Stimulated activated CD4-positive, alpha-beta T cell treated with anti-CD3 and anti-CD28 coated beads, Interleukin-15, amount 100 ng/mL, for 24 hours (primary cell): ENCODE measurements at regions not wholly inside any gene's neighbourhood (a gene's known extent, or its start where the extent isn't known, plus 50 kb on each side); places are given as distances from the start of the nearest gene placed in this dataset.
"Not testable (repeated sequence)": the region's sequence is repeated elsewhere in the genome, so short reads cannot be mapped to it uniquely, and the experiment has no call there.

Experiments
- DNase-seq: peaks from one replicate; pipeline ENCODE4 v3.0.0-alpha.2; 2020

DNA sequence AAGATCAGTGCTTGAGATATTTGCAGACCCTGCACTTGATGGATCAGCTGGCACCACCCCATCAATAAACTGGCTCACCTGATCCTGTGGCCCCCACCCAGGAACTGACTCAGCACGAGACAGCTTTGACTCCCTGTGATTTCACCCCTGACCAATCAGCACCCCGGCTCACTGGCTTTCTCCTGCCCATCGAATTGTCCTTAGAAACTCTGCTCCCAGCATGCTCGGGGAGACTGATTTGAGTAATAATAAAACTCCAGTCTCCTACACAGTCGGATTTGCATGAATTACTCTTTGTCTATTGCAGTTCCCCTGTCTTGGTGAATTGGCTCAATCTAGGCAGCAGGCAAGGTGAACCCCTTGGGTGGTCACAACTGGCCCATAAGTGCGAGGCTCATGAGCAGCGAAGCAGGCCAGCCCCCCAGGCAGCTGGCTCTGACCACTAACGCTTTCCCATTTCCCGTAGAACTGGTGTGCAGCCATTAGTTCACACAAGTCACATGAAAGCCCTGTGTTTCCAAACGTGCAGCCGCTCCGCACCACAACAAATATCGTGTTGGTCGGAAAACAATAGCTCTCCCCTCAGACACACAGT, 79.6 kb downstream of the RSPH3 start:
- no peak for DNase-seq

DNA sequence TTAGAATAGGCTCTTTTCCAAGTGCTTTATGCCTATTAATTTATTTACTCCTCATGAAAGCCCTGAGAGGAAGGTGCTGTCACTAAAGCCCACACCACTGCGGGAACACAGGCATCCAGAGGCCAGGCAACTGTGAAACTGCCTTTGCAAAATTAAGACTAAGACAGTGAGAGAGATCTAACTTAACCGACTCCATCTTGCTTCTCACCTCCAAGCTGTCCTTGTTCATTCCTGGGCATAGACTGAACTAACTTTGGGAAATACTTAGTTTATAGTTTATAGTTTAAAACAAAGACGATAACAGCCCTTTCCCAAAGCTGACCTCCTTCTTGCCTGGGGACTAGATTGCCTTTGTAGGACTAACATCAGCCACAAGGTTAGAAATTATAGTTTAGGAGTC, 80.1 kb downstream of the RSPH3 start:
- DNase-seq = no peak

DNA sequence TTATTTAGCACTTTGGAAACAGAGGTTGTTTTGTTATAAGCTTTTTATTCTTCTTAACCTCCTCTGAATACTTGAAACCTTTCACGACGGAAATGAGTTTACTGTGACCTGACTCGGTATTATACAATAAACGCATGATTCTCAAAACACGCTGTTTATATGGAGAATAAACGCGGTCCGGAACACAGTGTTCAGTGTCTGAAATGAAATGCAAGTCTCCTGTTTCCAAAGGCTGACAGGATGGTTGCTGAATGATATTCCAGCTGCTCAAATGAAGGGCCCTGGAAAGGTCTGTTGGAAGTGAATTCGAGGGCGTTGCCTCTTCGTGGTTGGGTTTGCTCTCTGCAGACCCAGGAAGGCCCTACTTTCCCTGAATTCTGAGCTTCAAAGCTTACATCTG, 83.4 kb downstream of the RSPH3 start:
- DNase-seq = no peak

DNA sequence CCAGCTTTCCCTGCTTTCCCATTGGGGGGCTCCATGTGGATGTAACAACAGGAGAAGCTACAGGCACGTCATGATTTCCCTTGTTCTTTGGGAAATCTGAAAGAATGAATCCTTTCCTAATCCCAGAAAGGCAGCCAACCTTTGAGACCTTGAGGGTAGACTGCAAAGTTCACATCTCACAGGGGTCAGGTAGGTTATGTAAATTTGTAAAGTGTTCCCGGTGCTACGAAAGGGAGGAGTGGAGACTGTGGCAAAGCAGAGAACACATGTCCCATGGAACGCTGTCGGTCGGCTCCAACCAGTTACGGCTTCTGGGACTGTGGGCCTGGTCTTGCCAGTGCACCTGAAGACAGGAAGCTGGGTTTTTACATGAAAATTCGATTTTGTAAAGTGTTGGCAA, 85.1 kb downstream of the RSPH3 start:
- DNase-seq = no peak

DNA sequence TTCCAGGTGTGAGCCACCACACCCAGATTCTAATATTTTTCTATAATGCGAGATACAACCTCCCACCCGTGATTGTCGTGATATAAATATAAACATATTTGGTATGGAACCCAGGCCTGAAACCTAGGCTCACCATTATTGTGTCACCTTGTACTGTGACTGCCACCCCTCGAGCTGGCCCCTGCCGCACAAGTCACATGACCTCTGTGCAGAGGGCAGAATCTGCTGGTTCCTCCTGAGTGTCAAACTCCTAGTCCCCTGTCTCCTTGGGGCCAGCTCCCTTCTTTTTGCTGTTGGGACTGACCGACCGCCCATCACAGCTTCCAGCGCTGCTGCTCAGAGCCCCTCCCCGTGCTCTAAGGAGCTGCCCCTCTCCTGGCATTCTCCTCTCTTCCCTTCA, 86.4 kb downstream of the RSPH3 start:
- DNase-seq = no peak

DNA sequence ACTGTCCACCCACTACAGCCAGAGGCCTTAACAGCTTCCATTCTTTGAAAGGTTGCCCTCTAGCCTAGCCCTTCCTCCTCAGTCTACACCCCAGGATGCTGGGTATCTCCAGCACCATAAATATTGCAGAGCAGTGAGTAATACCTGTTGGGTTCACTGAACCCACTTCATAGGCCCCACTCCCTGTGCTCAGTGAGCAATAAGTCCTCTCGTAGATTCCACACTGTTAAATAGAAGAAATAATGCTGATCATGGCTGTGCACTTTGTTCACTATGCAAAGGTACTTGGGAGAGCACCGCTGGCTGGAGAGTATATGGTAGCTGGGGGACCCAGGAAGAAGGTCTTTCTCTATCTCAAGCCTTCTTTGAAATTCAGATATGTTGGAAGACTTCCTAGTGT, 87.3 kb downstream of the RSPH3 start:
- no peak for DNase-seq

DNA sequence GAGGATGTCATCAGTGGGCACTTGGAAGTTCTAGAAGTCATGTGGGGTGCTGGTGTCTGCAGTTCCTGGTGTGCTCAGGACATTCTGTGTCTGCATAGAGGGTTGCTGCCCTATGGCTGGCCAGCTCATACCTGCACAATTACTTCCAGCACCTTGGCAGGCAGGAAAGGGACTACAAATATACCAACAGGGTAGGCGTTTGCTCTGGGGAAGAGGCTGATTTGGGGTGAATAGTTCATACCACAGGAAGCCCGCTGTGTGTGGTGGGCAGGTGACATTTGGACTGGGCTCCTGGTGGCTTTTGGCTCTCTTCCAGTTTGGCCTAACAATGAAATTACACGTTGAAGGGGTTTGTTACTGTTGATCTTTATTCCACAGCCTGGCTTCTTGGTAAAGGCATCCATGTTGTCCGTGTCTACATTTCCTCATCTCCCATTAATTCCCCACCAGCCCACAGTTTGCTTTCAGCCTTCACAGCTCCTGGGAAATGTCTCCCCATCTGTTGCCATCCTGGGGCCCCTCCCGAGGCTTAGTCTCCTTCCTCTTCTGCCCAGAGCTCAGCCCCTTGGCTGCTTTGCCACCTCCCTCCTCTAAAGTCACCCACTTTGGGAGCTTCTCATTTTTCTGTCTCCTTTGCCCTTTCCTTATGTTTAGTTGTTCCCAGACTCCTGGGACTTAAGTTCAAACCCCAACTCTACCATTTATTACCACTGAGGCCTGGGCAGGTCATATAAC, 88.1 kb downstream of the RSPH3 start:
- peak; percentile 30 for DNase-seq

DNA sequence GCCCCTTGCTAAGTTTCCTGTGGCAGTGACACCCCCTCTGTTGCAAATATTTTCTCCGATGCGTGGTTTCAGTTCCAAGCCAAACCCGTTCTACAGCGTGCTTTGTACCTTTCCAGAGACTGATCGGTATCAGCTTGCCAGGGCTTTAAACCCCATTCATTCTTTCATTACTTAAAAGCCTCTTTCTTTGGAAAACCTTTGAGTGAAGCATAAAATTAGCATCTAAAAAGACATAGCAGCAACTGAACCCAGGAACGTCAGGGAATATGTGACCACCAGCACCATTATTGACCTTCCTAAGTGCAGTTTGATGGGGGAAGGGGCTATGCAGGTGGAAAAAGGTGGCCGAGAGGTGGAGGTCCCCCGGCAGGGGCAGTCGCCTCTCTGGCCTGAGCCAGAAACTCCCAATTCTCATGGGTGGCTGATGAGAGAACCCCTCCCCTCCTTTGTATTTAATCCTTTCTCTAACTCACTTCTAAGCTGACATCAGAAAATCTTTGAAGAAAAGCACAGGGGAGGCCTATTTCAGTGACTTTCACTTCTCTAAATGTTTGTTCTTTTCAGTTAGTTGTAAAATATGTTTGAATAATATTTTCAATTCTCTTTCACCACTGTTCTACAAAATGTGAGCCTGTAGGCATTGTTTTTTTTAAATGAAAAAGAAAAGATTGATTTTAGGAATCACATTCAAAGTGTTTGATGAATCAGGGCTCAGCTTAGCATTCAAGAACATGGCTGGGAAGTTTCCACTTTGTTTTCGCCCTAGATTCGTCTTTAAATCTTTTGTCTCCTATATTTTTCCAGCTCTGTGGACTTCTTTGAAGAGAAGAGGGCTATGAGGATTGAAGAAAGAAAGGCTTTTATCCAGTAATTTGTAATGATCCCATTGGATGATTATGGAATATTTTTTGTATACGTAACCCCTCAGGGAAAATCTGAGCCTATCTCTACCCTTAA, 89.2 kb downstream of the RSPH3 start:
- DNase-seq = peak; percentile 26

DNA sequence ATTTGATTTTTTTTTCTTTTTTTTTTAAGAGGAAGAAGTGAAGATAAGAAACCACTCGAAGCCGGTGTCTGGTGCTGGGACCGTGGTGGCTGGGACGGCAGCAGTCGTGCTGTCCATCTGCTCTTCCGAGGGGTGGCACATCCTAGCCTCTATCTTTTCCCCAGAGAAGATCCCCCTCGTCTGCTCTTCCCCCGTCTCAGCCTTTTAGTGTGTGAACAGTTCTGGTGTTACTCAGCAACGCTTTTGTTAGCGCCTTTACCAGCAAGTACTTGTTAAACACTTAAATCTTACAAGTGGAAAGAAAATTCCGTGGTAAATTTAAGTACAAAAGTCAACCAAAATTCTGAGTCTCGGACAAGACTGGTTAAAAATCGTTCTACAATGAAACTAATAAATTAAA, 90.1 kb downstream of the RSPH3 start:
- no peak for DNase-seq

DNA sequence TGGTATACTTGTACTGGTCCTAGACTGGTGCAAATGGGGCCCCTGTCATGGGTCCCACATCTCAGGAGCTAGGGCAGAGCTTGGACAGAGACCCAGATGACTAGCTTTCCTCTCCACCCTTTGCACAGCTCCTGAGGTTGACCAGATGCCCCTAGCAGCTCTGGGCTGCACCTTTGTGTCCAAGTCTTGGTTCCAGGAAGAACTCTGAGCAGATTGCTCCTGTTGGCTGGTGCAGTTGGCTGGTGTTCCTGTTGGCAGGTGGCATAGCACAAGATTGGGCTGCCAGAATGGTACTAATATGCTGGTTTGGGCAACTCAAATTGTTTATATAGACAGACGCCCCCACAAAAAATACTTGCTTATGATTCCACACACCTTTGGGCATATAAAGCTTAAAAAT, 89.4 kb upstream of the EZR start:
- DNase-seq = no peak

DNA sequence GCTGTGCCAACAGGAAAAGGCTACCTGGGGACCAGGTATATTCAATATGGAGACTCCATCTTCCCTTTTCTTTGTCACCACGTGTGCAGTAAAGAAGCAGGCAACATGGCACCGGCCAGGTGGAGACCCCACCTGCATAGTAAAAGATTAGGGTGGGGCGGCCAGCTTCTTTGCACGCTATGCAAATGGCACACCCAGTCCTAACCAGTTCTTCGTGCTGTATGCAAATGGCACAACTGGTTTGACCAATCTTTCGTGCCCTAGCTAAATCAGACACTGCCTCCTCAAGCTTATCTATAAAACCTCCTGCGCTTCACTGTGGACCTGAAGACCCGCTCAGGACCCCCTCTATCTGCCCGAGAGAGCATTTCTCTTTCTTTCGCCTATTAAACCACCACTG, 88.8 kb upstream of the EZR start:
- no peak for DNase-seq

DNA sequence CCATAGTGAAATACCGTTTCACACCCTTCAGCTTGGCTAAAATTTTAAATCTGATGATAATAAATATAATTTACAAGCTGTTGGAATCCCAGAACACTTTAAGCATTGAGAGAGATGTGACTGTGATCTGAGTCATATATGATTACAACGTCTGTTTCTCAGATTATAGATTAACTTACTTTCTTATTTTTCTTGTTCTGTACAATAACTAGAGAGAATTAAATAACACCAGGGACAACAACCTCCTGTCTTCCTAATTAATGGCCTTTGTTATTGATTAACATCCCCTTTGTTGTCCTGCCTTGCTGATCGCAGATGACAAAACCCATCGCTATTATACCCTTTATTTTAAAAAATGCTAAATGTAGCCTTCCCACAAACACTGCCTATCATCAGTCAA, 87.8 kb upstream of the EZR start:
- no peak for DNase-seq

DNA sequence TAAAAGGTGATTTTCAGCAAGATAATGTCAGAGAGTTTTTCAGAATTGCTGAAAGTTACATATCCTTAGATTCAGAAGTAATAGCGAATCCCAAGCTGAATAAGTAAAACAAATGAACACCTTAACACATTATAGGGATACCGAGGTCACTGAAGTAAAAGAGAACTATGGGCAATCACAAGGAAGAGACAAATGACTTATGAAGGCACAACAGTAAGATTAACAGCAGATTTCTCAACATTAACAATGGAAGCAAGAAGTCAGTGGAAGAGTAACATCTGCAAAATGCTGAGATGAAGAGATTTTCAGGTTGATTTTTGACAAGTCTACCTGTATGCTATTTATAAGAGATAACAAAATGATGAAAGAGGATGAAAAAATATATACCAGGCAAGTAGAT, 86.1 kb upstream of the EZR start:
- DNase-seq = no peak

DNA sequence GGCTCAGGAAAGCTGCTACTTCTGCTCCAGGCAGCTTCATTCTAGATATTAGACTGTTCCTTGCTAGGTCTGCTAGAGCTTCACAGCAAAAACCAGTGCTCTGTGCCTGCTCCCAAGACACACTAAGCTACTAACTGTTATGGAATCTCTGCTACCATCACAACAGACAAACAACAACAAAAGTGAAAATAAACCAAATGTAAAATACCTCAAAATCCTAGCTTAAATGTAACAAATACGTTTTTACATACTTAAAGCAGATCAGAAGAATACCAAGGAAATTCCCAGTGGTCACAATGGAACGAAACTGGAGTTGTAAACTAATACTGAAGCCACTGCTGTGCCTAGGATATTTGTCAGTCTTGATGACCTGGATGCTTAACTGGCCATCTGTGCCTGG, 84.6 kb upstream of the EZR start:
- DNase-seq = no peak

DNA sequence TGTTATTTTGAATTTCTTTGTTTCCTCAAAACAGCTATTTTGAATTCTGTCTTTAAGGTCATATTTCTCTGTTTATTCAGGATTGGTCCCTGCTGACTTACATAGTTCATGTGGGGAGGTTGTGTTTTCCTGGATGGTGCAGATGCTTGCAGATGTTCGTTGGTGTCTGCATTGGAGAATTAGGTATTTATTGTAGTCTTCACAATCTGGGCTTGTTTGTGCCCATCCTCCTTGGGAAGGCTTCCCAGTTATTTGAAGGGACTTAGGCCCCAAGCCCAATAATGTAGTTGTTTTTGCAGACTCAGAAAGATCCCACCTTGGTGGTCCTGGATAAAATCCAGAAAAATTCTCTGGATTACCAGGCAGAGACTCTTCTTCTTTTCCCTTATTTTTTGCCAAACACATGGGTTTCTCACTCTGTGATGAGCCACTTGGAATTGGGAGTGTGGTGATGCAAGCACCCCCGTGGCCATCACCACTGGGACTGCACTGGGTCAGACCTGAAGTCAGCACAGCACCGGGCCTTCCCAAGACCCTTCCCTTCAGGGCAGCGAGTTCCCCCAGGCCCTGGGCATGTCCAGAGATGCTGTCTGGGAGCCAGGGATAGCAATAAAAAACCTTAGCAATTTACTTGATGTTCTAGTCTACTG, 81.6 kb upstream of the EZR start:
- no peak for DNase-seq

DNA sequence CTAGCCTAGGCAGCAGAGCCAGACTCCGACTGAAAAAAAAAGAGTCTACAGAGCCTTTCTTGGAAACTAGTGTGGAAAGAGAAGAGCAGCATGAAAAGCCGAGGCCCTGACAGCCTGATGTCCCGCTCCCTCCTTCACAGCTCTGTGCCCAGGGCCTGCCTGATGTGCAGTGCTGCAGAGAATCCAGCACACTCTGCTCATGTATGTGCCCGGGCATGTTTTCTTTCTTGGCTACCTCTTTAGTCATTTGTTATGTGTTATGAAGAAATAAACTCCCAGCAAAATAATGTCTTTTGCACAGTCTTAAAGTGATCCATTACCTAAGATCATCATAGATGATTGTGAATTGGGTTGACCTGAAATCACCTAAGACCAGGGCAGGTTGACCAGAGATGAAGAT, 78.1 kb upstream of the EZR start:
- DNase-seq = no peak

DNA sequence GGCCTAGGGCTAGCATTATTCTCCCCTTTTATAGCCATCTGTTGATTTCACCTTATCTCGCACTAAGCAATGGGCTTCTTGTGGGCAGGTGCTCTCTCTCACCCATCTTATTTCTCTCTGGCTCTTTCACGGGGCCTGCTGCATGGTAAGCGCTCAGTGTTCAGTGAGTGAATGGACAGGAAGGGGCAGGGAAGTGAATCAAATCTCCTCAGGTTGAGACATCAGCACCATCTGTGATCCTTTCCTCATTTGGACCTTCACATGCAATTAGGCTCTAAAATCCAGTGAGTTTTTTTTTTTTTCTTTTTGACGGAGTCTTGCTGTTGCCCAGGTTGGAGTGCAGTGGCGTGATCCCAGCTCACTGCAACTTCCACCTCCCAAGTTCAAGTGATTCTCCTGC, 76.5 kb upstream of the EZR start:
- no peak for DNase-seq

DNA sequence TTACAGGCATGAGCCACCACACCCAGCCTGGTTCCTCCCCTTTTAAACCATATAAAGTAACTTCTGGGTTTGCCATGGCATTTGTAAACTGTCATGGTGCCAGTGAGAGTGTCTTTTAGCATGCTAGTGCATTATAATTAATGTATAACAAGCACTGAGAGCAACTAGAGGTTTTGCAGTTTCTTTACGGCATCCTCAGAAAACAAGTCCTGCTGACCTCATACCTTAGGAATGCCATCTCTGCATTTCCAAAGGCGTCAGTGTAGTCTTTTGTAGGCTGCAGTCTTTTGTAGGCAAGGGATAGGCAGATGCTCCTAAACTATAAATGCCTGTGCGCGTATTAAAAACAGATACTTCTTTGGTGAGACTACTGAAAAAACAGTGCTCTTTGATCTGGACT, 75.0 kb upstream of the EZR start:
- DNase-seq = no peak

DNA sequence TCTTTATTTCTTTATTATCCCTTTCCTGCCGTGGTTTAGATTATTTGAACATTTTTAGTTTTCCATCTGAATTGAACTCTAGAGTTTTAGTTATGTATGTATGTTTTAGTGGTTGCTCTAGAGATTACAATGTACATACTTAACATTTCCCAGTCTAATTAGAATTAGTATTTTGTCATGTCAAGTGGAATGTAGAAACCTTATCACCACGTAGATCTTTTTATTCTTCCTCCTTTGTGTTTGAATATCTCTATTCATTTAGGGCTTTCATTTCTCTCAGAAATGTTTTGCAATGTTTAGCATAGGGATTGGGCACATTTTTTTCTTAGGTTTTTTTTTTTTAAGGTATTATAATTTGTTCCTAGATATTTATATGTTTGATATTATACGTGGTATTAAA, 73.1 kb upstream of the EZR start:
- DNase-seq = no peak

DNA sequence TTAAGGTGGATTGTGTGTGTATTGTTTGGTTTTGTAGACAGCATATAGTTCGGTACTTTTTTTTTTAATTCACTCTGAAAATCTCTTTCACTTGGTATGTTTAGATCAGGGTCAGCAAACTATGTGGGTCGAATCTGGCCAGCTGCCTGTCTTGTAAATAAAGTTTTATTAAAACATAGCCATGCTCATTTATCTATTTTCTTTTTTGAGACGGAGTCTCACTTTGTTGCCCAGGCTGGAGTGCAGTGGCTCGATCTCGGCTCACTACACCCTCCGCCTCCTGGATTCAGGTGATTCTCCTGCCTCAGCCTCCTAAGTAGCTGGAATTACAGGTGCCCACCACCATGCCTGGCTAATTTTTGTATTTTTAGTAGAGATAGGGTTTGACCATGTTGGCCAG, 72.4 kb upstream of the EZR start:
- not testable (repeated sequence) for DNase-seq

DNA sequence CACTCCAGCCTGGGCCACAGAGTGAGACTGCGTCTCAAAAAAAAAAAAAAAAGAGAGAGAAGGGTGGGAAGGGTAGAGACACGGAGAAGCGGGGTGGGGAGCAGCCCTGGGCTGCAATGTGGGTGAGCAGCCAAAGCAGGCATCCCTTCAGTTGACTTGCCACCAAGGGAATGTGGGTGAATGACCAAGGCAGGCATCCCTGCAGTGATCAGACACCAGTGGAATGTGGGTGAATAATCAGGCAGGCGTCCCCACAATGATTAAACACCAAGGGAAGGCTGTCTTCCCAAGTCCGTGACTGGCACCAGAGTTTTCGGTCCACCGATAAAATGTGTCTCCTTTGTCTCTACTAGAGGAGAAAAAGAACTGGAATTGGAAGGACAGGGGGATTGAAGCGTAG, 69.0 kb upstream of the EZR start:
- not testable (repeated sequence) for DNase-seq

DNA sequence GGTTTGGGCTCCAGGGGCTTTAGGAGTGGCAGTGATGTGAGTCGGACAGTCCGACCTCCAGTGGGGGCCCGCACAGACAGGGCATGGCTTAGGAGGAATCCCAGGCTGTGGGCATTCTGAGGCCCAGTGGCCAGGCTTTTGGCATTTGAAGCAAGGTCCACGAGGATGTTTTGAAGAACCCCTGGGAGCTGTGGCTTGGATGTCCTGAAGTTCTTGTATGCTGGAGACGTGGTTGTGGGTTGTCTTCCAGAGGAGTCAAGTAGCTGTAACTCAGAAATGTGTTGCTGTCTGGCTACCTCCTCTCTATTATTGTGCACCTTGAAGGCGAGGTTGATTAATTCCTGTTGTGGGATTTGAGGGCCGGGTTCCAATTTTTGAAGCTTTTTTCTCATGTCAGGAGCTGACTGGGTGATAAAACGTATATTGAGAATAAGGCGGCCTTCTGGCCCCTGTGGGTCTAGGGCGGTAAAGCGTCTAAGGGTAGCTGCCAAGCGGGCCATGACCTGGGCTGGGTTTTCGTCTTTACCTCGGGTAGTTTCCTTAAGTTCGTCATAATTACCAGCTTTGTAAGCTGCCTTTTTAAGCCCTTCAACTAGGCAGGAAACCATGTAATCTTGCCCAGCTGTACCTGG, 67.3 kb upstream of the EZR start:
- not testable (repeated sequence) for DNase-seq

DNA sequence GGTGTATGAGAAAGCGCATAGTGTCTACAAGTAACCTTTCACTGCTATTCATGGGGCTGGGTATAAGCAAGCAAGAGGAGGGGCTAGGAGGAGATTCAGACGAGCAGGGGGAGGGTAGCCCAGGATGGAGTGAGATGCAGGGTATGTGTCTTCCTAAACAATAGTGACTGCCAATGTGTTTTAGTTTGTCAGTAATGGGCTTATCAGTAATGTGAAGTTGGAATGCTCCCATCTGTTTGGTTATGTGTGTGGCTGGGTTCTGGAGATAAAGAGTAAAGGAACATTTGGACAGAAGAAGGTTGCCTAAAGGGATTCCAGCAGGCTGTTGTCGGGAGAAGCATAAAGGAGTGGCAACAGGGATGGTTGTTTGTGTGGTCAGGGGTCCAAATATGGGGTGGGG, 62.7 kb upstream of the EZR start:
- not testable (repeated sequence) for DNase-seq
